Endodermal cell (in vitro differentiated cells): ENCODE measurements at regions not wholly inside any gene's neighbourhood (a gene's known extent, or its start where the extent isn't known, plus 50 kb on each side); places are given as distances from the start of the nearest gene placed in this dataset.
A peak's percentile ranks its signal among the peaks of the same experiment; 100 is the strongest.

Experiments used
- DNase-seq: peaks from one replicate; pipeline ENCODE4 v3.0.0-alpha.2; 2017
- H3K27ac ChIP-seq: 2 replicates; pipeline ENCODE4 v1.5.1; 2013; ENCODE audit warnings: mild to moderate bottlenecking, low read depth, low read length, moderate library complexity
- H3K27me3 ChIP-seq: 2 replicates; pipeline ENCODE4 v1.6.1; 2013; ENCODE audit warnings: mild to moderate bottlenecking, low read length, moderate library complexity; ENCODE audit not compliant: insufficient read depth, control insufficient read depth, poor library complexity, severe bottlenecking
- H3K36me3 ChIP-seq: 2 replicates; pipeline ENCODE4 v1.7.0; 2013; ENCODE audit warnings: mild to moderate bottlenecking, low read length, moderate library complexity; ENCODE audit not compliant: control insufficient read depth, insufficient read depth
- H3K4me1 ChIP-seq: one replicate; pipeline ENCODE4 v1.7.0; 2013; ENCODE audit warnings: low read length; ENCODE audit not compliant: control insufficient read depth, insufficient read depth
- H3K4me3 ChIP-seq: 2 replicates; pipeline ENCODE4 v1.5.1; 2013; ENCODE audit warnings: mild to moderate bottlenecking, low read length, moderate library complexity
- H3K9ac ChIP-seq: 2 replicates; pipeline ENCODE4 v1.6.1; 2013; ENCODE audit warnings: mild to moderate bottlenecking, low read length, moderate library complexity; ENCODE audit not compliant: poor library complexity, severe bottlenecking; ENCODE audit errors: extremely low read depth
- H3K9me3 ChIP-seq: 2 replicates; pipeline ENCODE4 v1.6.1; 2013; ENCODE audit warnings: mild to moderate bottlenecking, low read length, moderate library complexity; ENCODE audit not compliant: control insufficient read depth
- H3K27ac Mint-ChIP-seq: 2 replicates; pipeline ENCODE4 v1.8.0; 2020; ENCODE audit warnings: mixed read lengths
- H3K27me3 Mint-ChIP-seq: 2 replicates; pipeline ENCODE4 v1.8.0; 2021; ENCODE audit warnings: mild to moderate bottlenecking, mixed read lengths; ENCODE audit not compliant: insufficient read depth
- H3K36me3 Mint-ChIP-seq: 2 replicates; pipeline ENCODE4 v1.8.0; 2020; ENCODE audit warnings: low read depth, mixed read lengths
- H3K4me1 Mint-ChIP-seq: 2 replicates; pipeline ENCODE4 v1.8.0; 2020; ENCODE audit warnings: mixed read lengths
- H3K4me3 Mint-ChIP-seq: 2 replicates; pipeline ENCODE4 v1.8.0; 2020; ENCODE audit warnings: mild to moderate bottlenecking, moderate library complexity, mixed read lengths
- H3K9me3 Mint-ChIP-seq: 2 replicates; pipeline ENCODE4 v1.8.0; 2020; ENCODE audit warnings: mild to moderate bottlenecking, mixed read lengths
- CTCF ChIP-seq: fragments of 200-600 bp; sonication (generic); conservative IDR thresholded peaks from 2 replicates; pipeline ENCODE4 v1.5.0; 2021; ENCODE audit warnings: antibody characterized with exemption, mild to moderate bottlenecking
- WGBS, 2 experiments: methylation state at CpG; one replicate each; pipeline versions ENCODE4 v1.1.5 to v1.1.7; 2013; ENCODE audit warnings: missing lambda C conversion rate in 2 of 2, mixed read lengths in 1 of 2; ENCODE audit not compliant: insufficient coverage in 1 of 2, insufficient read length in 1 of 2; 5-methylcytosine and 5-hydroxymethylcytosine counted together

GRCh38 chr9:129276486-129277230, 98.6 kb upstream of the IER5L start:
- Histone ChIP-seq H3K27me3 (no peaks in the 10 kb centered on the region), H3K9me3 (no peaks in the 10 kb centered on the region), H3K27ac (no peak overlapping the region), H3K4me1 (no peaks in the 10 kb centered on the region), H3K36me3 (no peaks in the 10 kb centered on the region), H3K4me3 (no peak overlapping the region), H3K9ac (no peak overlapping the region)
- H3K27ac Mint-ChIP-seq: no peak overlapping the region
- H3K4me1 Mint-ChIP-seq: peaks cover 19% of the 10 kb centered on the region
- no peaks in the 10 kb centered on the region for H3K36me3 Mint-ChIP-seq
- H3K4me3 Mint-ChIP-seq: no peak overlapping the region
- no peak for TF ChIP-seq CTCF
- DNase-seq: peak; percentile 76
- WGBS, 2 experiments: 87 to 89% methylated on average over 13 to 16 of the region's 16 CpGs
- no peaks in the 10 kb centered on the region for H3K9me3 Mint-ChIP-seq
- H3K27me3 Mint-ChIP-seq: peaks cover 13% of the 10 kb centered on the region

GRCh38 chr9:129275626-129276247, 97.7 kb upstream of the IER5L start:
- H3K27me3 ChIP-seq: no peaks in the 10 kb centered on the region
- H3K27ac ChIP-seq: no peak overlapping the region
- no peak overlapping the region for H3K9ac ChIP-seq
- no peaks in the 10 kb centered on the region for H3K9me3 Mint-ChIP-seq
- WGBS, 2 experiments: 57 to 74% methylated on average over 1 to 10 of the region's 10 CpGs
- no peak overlapping the region for H3K27ac Mint-ChIP-seq
- no peaks in the 10 kb centered on the region for H3K36me3 Mint-ChIP-seq
- no peaks in the 10 kb centered on the region for H3K4me1 ChIP-seq
- H3K4me3 Mint-ChIP-seq: no peak overlapping the region
- peaks cover 13% of the 10 kb centered on the region for H3K27me3 Mint-ChIP-seq
- H3K4me1 Mint-ChIP-seq: peaks cover 19% of the 10 kb centered on the region
- DNase-seq: peak; percentile 48
- H3K9me3 ChIP-seq: no peaks in the 10 kb centered on the region
- no peak for TF ChIP-seq CTCF
- H3K36me3 ChIP-seq: no peaks in the 10 kb centered on the region
- H3K4me3 ChIP-seq: no peak overlapping the region

- DNase-seq: peak; percentile 18
- Mint-ChIP-seq H3K27me3 (peaks cover 13% of the 10 kb centered on the region), H3K4me3 (no peak overlapping the region), H3K4me1 (peaks cover 19% of the 10 kb centered on the region), H3K9me3 (no peaks in the 10 kb centered on the region), H3K36me3 (no peaks in the 10 kb centered on the region), H3K27ac (no peak overlapping the region)
- whole genome bisulfite sequencing, 2 experiments: 94% methylated on average over 16 to 19 of the region's 19 CpGs
- Histone ChIP-seq H3K9ac (no peak overlapping the region), H3K27me3 (no peaks in the 10 kb centered on the region), H3K27ac (no peak overlapping the region), H3K4me3 (no peak overlapping the region), H3K4me1 (no peaks in the 10 kb centered on the region), H3K36me3 (no peaks in the 10 kb centered on the region), H3K9me3 (no peaks in the 10 kb centered on the region)
- no peak for TF ChIP-seq CTCF
Observed at GRCh38 chr9:129273941-129274684, 96.1 kb upstream of the IER5L start.
